Osteoblast (primary cell): ENCODE measurements at regions not wholly inside any gene's neighbourhood (a gene's known extent, or its start where the extent isn't known, plus 50 kb on each side); places are given as distances from the start of the nearest gene placed in this dataset.
A peak's percentile ranks its signal among the peaks of the same experiment; 100 is the strongest.

Experiments used
- DNase-seq: peaks from one replicate; pipeline ENCODE4 v3.0.0; 2011; ENCODE audit warnings: low spot score, mixed read lengths; ENCODE audit not compliant: insufficient read length; ENCODE audit errors: missing footprints
- H2AFZ ChIP-seq: 2 replicates; pipeline ENCODE4 v1.6.0; 2011; ENCODE audit warnings: mild to moderate bottlenecking, low read length
- H3K27ac ChIP-seq: 2 replicates; pipeline ENCODE4 v1.5.1; 2011; ENCODE audit warnings: mild to moderate bottlenecking, low read depth, low read length, moderate library complexity
- H3K27me3 ChIP-seq: 2 replicates; pipeline ENCODE4 v1.6.0; 2012; ENCODE audit warnings: mild to moderate bottlenecking, control low read depth, inconsistent platforms, low read length, moderate library complexity; ENCODE audit not compliant: insufficient read depth
- H3K36me3 ChIP-seq: 2 replicates; pipeline ENCODE4 v1.5.1; 2011; ENCODE audit warnings: mild to moderate bottlenecking, low read length, control low read depth, moderate library complexity; ENCODE audit not compliant: insufficient read depth
- H3K4me1 ChIP-seq: 2 replicates; pipeline ENCODE4 v1.5.1; 2011; ENCODE audit warnings: mild to moderate bottlenecking, low read length, control low read depth, moderate library complexity; ENCODE audit not compliant: insufficient read depth
- H3K4me2 ChIP-seq: 2 replicates; pipeline ENCODE4 v1.6.0; 2011; ENCODE audit warnings: mild to moderate bottlenecking, low read length; ENCODE audit not compliant: insufficient read depth
- H3K4me3 ChIP-seq: fragments of 200-600 bp; sonication (generic); 3 replicates; pipeline ENCODE4 v1.5.1; 2012; ENCODE audit warnings: mild to moderate bottlenecking, low read length, inconsistent platforms; ENCODE audit not compliant: insufficient read depth
- H3K79me2 ChIP-seq: 2 replicates; pipeline ENCODE4 v1.6.0; 2012; ENCODE audit warnings: mild to moderate bottlenecking, low read length, control low read depth, inconsistent platforms; ENCODE audit not compliant: insufficient read depth
- H3K9me3 ChIP-seq: 2 replicates; pipeline ENCODE4 v1.5.1; 2011; ENCODE audit warnings: low read depth, low read length, control low read depth
- H4K20me1 ChIP-seq: 2 replicates; pipeline ENCODE4 v1.6.0; 2012; ENCODE audit warnings: mild to moderate bottlenecking, low read length, control low read depth; ENCODE audit not compliant: insufficient read depth
- TF ChIP-seq, protein P1 (sequence below): IDR thresholded peaks from 2 replicates; pipeline ENCODE4 v1.5.1; 2011; ENCODE audit warnings: mild to moderate bottlenecking, low read depth, low read length, moderate library complexity; ENCODE audit errors: extremely low read depth

DNA sequence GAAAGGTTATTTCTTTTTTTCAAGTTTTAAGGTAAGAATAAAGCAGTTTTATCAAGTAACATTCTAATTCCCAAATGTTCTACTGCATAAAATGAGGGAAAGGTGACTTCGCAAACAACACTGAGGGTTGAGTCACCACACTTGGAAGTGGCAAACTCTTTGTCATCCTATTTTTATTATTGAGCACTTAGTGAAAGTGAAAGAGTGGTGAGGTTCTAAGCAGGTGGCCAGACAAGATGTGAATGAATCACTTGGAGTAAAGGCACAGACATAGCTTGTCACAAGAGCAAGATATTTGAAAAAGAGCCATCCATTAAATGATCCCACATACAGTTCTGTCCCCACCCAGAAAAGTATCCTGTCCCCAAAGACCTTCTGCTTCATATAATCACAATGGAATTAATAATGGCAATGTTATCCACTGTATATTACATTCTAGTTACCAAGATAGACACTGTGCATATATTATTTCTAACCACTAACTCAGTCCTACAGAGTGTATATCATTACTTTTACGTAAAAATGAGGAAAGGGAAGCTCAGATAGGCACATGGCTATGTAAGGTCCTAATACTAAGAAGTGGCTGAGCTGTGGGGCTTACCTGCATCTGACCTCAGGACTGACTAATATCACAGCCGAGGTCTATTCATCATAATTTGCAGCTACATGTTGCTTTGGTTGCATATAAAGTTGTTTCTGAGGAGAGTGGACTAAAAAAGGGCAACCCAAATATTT is 730.4 kb upstream of the MEF2C start:
- H3K27ac ChIP-seq = no peak overlapping the region
- no peaks in the 10 kb centered on the region for H3K79me2 ChIP-seq
- peak; percentile 15 for DNase-seq
- no peaks in the 10 kb centered on the region for H3K27me3 ChIP-seq
- H3K4me2 ChIP-seq = no peak overlapping the region
- no peak overlapping the region for H2AFZ ChIP-seq
- no peaks in the 10 kb centered on the region for H3K4me1 ChIP-seq
- no peaks in the 10 kb centered on the region for H3K36me3 ChIP-seq
- no peak overlapping the region for H3K4me3 ChIP-seq
- H3K9me3 ChIP-seq = no peaks in the 10 kb centered on the region
- no peaks in the 10 kb centered on the region for H4K20me1 ChIP-seq
- TF ChIP-seq, protein P1, sequence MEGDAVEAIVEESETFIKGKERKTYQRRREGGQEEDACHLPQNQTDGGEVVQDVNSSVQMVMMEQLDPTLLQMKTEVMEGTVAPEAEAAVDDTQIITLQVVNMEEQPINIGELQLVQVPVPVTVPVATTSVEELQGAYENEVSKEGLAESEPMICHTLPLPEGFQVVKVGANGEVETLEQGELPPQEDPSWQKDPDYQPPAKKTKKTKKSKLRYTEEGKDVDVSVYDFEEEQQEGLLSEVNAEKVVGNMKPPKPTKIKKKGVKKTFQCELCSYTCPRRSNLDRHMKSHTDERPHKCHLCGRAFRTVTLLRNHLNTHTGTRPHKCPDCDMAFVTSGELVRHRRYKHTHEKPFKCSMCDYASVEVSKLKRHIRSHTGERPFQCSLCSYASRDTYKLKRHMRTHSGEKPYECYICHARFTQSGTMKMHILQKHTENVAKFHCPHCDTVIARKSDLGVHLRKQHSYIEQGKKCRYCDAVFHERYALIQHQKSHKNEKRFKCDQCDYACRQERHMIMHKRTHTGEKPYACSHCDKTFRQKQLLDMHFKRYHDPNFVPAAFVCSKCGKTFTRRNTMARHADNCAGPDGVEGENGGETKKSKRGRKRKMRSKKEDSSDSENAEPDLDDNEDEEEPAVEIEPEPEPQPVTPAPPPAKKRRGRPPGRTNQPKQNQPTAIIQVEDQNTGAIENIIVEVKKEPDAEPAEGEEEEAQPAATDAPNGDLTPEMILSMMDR = no peak

GRCh38 chr5:89606939-89607534 is 724.1 kb upstream of the MEF2C start:
- Histone ChIP-seq H3K27me3 (no peaks in the 10 kb centered on the region), H3K9me3 (no peaks in the 10 kb centered on the region), H2AFZ (no peak overlapping the region), H3K4me3 (no peak overlapping the region), H3K79me2 (no peaks in the 10 kb centered on the region), H3K27ac (no peak overlapping the region), H3K4me1 (no peaks in the 10 kb centered on the region), H4K20me1 (no peaks in the 10 kb centered on the region), H3K36me3 (no peaks in the 10 kb centered on the region), H3K4me2 (no peak overlapping the region)
- no peak for DNase-seq
- TF ChIP-seq, protein P1 = no peak

DNA sequence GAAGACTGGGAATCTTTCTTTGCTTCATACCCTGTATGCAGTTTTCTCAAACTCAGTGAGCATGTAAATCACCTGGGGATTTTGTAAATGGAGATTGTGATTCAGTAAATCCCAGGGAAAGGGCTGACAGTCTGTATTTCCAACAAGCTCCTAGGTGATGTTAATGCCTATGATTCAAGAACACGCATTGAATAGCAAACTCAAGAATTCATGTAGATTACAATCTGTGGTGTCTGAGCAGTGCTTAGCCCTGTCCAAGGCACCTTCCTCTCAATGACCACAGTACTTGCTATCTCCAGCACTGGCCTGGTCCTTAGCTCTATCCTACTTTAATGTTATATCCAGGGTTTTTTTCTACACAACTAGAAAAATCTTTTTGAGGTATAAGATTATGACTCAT is 721.4 kb upstream of the MEF2C start:
- H3K36me3 ChIP-seq = no peaks in the 10 kb centered on the region
- no peak overlapping the region for H3K4me2 ChIP-seq
- DNase-seq = no peak

GRCh38 chr5:89601880-89602279 is 718.9 kb upstream of the MEF2C start:
- H3K9me3 ChIP-seq = no peaks in the 10 kb centered on the region
- H3K36me3 ChIP-seq = no peaks in the 10 kb centered on the region
- no peak overlapping the region for H3K4me3 ChIP-seq
- H3K4me1 ChIP-seq = no peaks in the 10 kb centered on the region
- TF ChIP-seq, protein P1 = no peak
- no peak overlapping the region for H3K4me2 ChIP-seq
- H4K20me1 ChIP-seq = no peaks in the 10 kb centered on the region
- no peaks in the 10 kb centered on the region for H3K79me2 ChIP-seq
- no peaks in the 10 kb centered on the region for H3K27me3 ChIP-seq
- no peak overlapping the region for H3K27ac ChIP-seq
- no peak overlapping the region for H2AFZ ChIP-seq
- no peak for DNase-seq

More for the DNA sequence above, 721.4 kb upstream of the MEF2C start:
- Histone ChIP-seq H3K4me1 (no peaks in the 10 kb centered on the region), H3K27me3 (no peaks in the 10 kb centered on the region), H2AFZ (no peak overlapping the region), H4K20me1 (no peaks in the 10 kb centered on the region), H3K79me2 (no peaks in the 10 kb centered on the region), H3K9me3 (no peaks in the 10 kb centered on the region), H3K27ac (no peak overlapping the region), H3K4me3 (no peak overlapping the region)
- TF ChIP-seq, protein P1 = no peak
